Tibial artery (tissue), 4 donors: ENCODE measurements at regions not wholly inside any gene's neighbourhood (a gene's known extent, or its start where the extent isn't known, plus 50 kb on each side); places are given as distances from the start of the nearest gene placed in this dataset.

Source experiments
- DNase-seq, 2 donors: peaks; one replicate each; pipeline ENCODE4 v3.0.0-alpha.2; 2019
- H3K27ac ChIP-seq, 2 donors: fragments of 200-600 bp; sonication (generic) in 1 of 2; 1 replicate in 1 of 2; 2 replicates in 1 of 2; pipeline ENCODE4 v1.5.1; 2018 to 2019; ENCODE audit warnings: mild to moderate bottlenecking in 1 of 2
- H3K27me3 ChIP-seq, 2 donors: fragments of 200-600 bp; sonication (generic) in 1 of 2; one replicate each; pipeline versions ENCODE4 v1.5.1 to v1.6.0; 2016 to 2019
- H3K36me3 ChIP-seq, 3 donors: fragments of 200-600 bp; sonication (generic) in 2 of 3; one replicate each; pipeline ENCODE4 v1.5.1; 2016 to 2019; ENCODE audit warnings: mild to moderate bottlenecking in 2 of 3
- H3K4me1 ChIP-seq, 4 donors: fragments of 200-600 bp; sonication (generic) in 2 of 4; 1 replicate in 3 of 4; 2 replicates in 1 of 4; pipeline ENCODE4 v1.5.1; 2016 to 2019
- H3K4me3 ChIP-seq, 2 donors: fragments of 200-600 bp; sonication (generic) in 1 of 2; 1 replicate in 1 of 2; 2 replicates in 1 of 2; pipeline ENCODE4 v1.5.1; 2018 to 2019; ENCODE audit warnings: mild to moderate bottlenecking in 2 of 2
- H3K9me3 ChIP-seq, 3 donors: fragments of 200-600 bp; sonication (generic) in 1 of 3; one replicate each; pipeline ENCODE4 v1.5.1; 2016 to 2019
- intact Hi-C: fragments of 100-400 bp; cut with DNase I; formaldehyde crosslinking; loops from one replicate; pipeline ENCODE4 v1.15.0; 2023; ENCODE audit warnings: low total_unique reads
- TF ChIP-seq, protein P1 (sequence below), 2 experiments: fragments of 200-600 bp in 1 of 2; fragments of 450-650 bp in 1 of 2; IDR thresholded peaks; one replicate each; pipeline ENCODE4 v1.5.1; 2017 to 2019; ENCODE audit warnings: antibody characterized with exemption in 2 of 2, mild to moderate bottlenecking in 1 of 2, moderate library complexity in 1 of 2

DNA sequence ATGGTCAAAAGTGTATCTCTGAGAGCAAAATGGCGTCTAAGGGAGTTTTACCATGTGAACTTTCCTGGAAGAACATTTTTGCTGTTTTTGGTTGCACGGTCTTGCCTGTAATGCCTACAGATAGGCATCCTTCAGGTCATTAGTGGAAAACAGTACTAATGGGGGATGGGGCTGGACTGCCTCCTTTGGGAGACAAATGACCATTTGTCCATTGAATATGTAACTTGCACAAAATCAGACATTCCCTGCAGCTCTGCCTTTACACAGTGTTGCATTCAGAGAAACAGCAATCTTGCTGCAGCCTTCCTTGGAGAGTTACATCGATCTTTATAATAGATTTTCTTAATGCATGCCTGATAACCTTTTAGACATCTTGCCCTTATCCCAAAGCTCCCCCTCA, 138.5 kb upstream of the EGFLAM start:
- no peak for DNase-seq
- Histone ChIP-seq H3K9me3 (no peaks in the 10 kb centered on the region), H3K27me3 (no peaks in the 10 kb centered on the region), H3K4me3 (no peak overlapping the region), H3K27ac (no peak overlapping the region), H3K36me3 (no peaks in the 10 kb centered on the region), H3K4me1 (no peaks in the 10 kb centered on the region)
- intact Hi-C loops = no loop called here
- TF ChIP-seq, protein P1, sequence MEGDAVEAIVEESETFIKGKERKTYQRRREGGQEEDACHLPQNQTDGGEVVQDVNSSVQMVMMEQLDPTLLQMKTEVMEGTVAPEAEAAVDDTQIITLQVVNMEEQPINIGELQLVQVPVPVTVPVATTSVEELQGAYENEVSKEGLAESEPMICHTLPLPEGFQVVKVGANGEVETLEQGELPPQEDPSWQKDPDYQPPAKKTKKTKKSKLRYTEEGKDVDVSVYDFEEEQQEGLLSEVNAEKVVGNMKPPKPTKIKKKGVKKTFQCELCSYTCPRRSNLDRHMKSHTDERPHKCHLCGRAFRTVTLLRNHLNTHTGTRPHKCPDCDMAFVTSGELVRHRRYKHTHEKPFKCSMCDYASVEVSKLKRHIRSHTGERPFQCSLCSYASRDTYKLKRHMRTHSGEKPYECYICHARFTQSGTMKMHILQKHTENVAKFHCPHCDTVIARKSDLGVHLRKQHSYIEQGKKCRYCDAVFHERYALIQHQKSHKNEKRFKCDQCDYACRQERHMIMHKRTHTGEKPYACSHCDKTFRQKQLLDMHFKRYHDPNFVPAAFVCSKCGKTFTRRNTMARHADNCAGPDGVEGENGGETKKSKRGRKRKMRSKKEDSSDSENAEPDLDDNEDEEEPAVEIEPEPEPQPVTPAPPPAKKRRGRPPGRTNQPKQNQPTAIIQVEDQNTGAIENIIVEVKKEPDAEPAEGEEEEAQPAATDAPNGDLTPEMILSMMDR (IDR thresholded peaks at IDR 0.05) = no peak

DNA sequence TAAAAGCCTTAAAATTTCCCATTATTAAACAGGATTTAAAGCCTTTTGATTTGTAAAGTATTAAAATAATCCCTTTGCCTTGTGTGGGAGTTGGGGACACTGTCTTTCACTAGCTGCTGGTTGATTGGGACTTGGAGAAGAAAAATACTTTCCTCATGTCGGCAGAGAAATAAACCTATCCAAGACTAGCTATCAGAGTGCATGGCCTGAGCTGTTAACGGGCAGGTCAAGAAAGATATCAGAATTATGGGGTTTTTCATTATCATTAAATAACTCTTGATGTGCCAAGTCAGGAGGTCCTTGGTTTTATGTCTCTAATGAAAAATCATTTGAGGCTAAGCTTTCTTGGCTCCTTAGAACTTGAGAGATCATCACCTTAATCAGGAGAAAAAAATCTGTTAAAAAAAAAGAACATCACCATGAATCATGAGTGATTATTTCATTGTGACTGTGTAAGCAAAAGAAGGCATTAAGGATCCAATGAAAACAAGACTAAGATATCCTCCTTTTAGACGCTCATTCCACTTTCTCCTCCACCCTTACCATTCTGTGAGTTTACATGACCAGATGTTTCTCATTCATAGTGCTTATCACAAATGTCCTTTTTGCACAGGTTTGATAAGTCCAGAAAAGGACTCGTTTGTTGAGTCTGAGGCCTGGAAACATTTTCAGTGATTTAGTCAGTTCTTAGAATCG, 140.4 kb upstream of the EGFLAM start:
- no peaks in the 10 kb centered on the region for H3K4me1 ChIP-seq
- intact Hi-C loops = no loop called here
- no peak overlapping the region for H3K4me3 ChIP-seq
- DNase-seq = no peak
- TF ChIP-seq, protein P1 (IDR thresholded peaks at IDR 0.05) = no peak
- no peaks in the 10 kb centered on the region for H3K9me3 ChIP-seq
- H3K27ac ChIP-seq = no peak overlapping the region
- no peaks in the 10 kb centered on the region for H3K36me3 ChIP-seq
- H3K27me3 ChIP-seq = no peaks in the 10 kb centered on the region

DNA sequence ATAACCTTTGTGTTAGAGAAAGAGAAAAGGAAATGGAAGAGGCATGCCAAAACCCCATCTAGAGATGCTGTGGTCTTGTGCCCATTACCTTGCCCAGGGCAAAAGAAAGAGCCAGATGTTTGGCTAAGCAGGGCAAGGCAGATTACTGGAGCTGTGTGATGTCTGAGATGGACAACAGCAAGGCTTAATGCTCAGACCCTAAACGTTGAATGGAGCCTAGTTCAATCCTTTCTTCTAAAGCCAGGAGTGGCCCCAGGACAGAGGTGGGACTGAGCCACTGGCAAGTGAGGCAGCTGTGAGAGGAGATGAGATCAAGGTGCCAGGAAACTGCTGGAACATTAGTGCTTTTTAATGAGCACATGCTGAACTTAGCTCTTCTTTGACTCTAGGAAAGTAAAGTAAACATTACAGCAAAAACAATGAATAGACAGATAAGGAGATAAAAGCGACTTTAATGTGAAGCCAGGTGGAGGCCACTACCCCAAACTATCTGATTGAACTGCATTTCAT, 143.0 kb upstream of the EGFLAM start:
- Histone ChIP-seq H3K9me3 (no peaks in the 10 kb centered on the region), H3K27ac (no peak overlapping the region), H3K36me3 (no peaks in the 10 kb centered on the region), H3K27me3 (no peaks in the 10 kb centered on the region), H3K4me1 (no peaks in the 10 kb centered on the region), H3K4me3 (no peak overlapping the region)
- no peak for DNase-seq
- intact Hi-C loops = no loop called here
- TF ChIP-seq, protein P1 (IDR thresholded peaks at IDR 0.05) = no peak

DNA sequence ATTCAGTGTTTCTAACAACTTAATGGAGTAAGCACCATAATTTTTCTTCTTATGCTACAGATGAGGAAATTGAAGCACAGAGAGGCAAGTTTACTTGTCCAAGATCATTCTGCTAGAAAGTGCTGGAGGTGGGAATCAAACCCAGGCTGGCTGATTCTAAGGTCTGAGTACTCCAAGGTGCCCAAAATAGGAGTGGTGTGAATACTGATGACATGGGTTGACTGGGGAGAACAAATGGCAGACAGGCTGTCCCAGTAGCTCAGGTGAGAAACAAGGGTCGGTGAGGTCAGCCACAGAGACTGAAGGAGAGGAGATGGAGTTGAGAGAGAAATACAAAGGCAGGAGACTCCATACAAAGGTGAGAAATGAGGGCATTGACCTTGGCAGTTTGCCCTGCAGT, 144.5 kb upstream of the EGFLAM start:
- DNase-seq = no peak
- Histone ChIP-seq H3K9me3 (no peaks in the 10 kb centered on the region), H3K4me1 (no peaks in the 10 kb centered on the region), H3K27ac (no peak overlapping the region), H3K4me3 (no peak overlapping the region), H3K27me3 (no peaks in the 10 kb centered on the region), H3K36me3 (no peaks in the 10 kb centered on the region)
- intact Hi-C loops = no loop called here
- TF ChIP-seq, protein P1 (IDR thresholded peaks at IDR 0.05) = no peak

DNA sequence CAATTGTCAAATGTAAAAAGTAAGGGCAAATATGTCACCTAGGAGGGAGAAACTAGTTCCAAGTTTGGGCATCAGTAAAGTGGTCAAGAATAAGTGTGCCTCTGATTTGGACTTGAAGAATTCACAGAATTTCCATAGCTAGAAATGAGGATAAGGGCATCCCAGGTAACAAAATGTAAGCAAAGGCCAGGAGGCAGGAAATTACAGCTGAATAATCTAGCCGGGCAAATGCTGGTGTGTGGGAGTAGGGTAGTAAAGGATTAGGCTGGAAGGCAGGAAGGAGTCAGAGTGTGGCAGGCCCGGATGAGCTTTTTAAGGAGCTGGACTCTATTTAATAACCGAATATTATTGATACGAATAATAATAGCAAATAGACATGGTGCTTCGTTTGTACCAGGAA, 144.9 kb upstream of the EGFLAM start:
- Histone ChIP-seq H3K27me3 (no peaks in the 10 kb centered on the region), H3K4me1 (no peaks in the 10 kb centered on the region), H3K27ac (no peak overlapping the region), H3K36me3 (no peaks in the 10 kb centered on the region), H3K4me3 (no peak overlapping the region), H3K9me3 (no peaks in the 10 kb centered on the region)
- intact Hi-C loops = no loop called here
- no peak for DNase-seq
- TF ChIP-seq, protein P1 (IDR thresholded peaks at IDR 0.05) = no peak
